GM12878 (cell line): ENCODE measurements at regions not wholly inside any gene's neighbourhood (a gene's known extent, or its start where the extent isn't known, plus 50 kb on each side); places are given as distances from the start of the nearest gene placed in this dataset.

ENCODE experiments used
- ATAC-seq: fragments of 200-7000 bp; cut with Tn5 transposase; 3 replicates; pipeline ENCODE4 v1.9.1; 2020; ENCODE audit warnings: mild to moderate bottlenecking, moderate library complexity
- BruUV-seq: library from RNA; stranded (reverse); fragments of 400-500 nt; replicated peaks from 2 replicates; lab custom pipeline; 2021; lab: Mats Ljungman, UMichigan
- CTCF ChIA-PET: fragments of 300-600 bp; sonication (Branson Sonifier 250); formaldehyde crosslinking; extraction: SDS; loops from one replicate; lab custom pipeline; 2021; ENCODE audit warnings: inconsistent platforms; lab: Yijun Ruan, JAX
- POLR2A ChIA-PET: fragments of 350-600 bp; formaldehyde crosslinking; extraction: SDS; loops from one replicate; lab custom pipeline; 2021; ENCODE audit warnings: inconsistent platforms; lab: Charles Lee
- RAD21 ChIA-PET: fragments of 300-600 bp; sonication (Branson Sonifier 250); formaldehyde crosslinking; loops from one replicate; lab custom pipeline; 2023; ENCODE audit warnings: antibody characterized with exemption; ENCODE audit not compliant: unreplicated experiment; lab: Charles Lee
- SMC1A ChIA-PET: fragments of 300-600 bp; sonication (Branson Sonifier 250); formaldehyde crosslinking; loops from one replicate; lab custom pipeline; 2023; ENCODE audit not compliant: unreplicated experiment, uncharacterized antibody; lab: Charles Lee
- DNase-seq: peaks from one replicate; pipeline ENCODE4 v3.0.0-alpha.2; 2011; ENCODE audit warnings: low read depth, low spot score
- FAIRE-seq: peaks from 3 replicates; lab custom pipeline; 2011; peaks lifted over from hg19 to GRCh38; lab: Jason Lieb, UNC
- H2AFZ ChIP-seq: 2 replicates; pipeline ENCODE4 v1.6.0; 2011; ENCODE audit warnings: low read depth, low read length, control low read depth; ENCODE audit not compliant: control insufficient read depth
- H3K27ac ChIP-seq: 2 replicates; pipeline ENCODE4 v1.5.1; 2011; ENCODE audit warnings: control low read depth; ENCODE audit not compliant: control insufficient read depth, insufficient read depth
- H3K27me3 ChIP-seq, 2 experiments: replicated peaks in 1 of 2; 2 replicates each; pipeline versions ENCODE4 v1.6.0 to v1.6.1; 2011; ENCODE audit warnings: low read length in 1 of 2; ENCODE audit not compliant: control insufficient read depth in 2 of 2, insufficient read depth in 2 of 2
- H3K36me3 ChIP-seq, 2 experiments: 2 replicates each; pipeline ENCODE4 v1.5.1; 2011; ENCODE audit warnings: low read length in 1 of 2; ENCODE audit not compliant: control insufficient read depth in 2 of 2, insufficient read depth in 2 of 2
- H3K4me1 ChIP-seq: 2 replicates; pipeline ENCODE4 v1.6.1; 2011; ENCODE audit warnings: mild to moderate bottlenecking, low read length, moderate library complexity, mixed read lengths; ENCODE audit not compliant: control insufficient read depth, insufficient read depth
- H3K4me2 ChIP-seq: 2 replicates; pipeline ENCODE4 v1.6.0; 2011; ENCODE audit warnings: control low read depth; ENCODE audit not compliant: control insufficient read depth, insufficient read depth
- H3K4me3 ChIP-seq: fragments of 200-600 bp; sonication (generic); 2 replicates; pipeline ENCODE4 v1.5.1; 2016
- H3K79me2 ChIP-seq: 2 replicates; pipeline ENCODE4 v1.6.0; 2011; ENCODE audit warnings: low read length; ENCODE audit not compliant: control insufficient read depth, insufficient read depth
- H3K9ac ChIP-seq: 2 replicates; pipeline ENCODE4 v1.8.0; 2011; ENCODE audit warnings: low read length, control low read depth, mixed read lengths; ENCODE audit not compliant: control insufficient read depth, insufficient read depth
- H3K9me3 ChIP-seq: replicated peaks from 3 replicates; pipeline ENCODE4 v1.5.1; 2011; ENCODE audit warnings: mild to moderate bottlenecking, low read length; ENCODE audit not compliant: control insufficient read depth, insufficient read depth
- H4K20me1 ChIP-seq: 2 replicates; pipeline ENCODE4 v1.6.0; 2011; ENCODE audit not compliant: control insufficient read depth, insufficient read depth
- CBX5 ChIP-seq: sonication (generic); IDR thresholded peaks from 2 replicates; pipeline ENCODE4 v1.6.1; 2016; ENCODE audit warnings: low read depth, moderate library complexity, mild to moderate bottlenecking, inconsistent platforms
- CEBPZ ChIP-seq: fragments of 150-350 bp; IDR thresholded peaks from 2 replicates; pipeline ENCODE4 v1.6.1; 2016; ENCODE audit warnings: low read depth, low read length
- CREM ChIP-seq: IDR thresholded peaks from 2 replicates; pipeline ENCODE4 v1.6.1; 2014; ENCODE audit warnings: antibody characterized with exemption, low read depth
- FOXK2 ChIP-seq: fragments of 450-650 bp; IDR thresholded peaks from 2 replicates; pipeline ENCODE4 v1.6.1; 2017; ENCODE audit warnings: mild to moderate bottlenecking, moderate library complexity
- MTA2 ChIP-seq: fragments of 450-650 bp; IDR thresholded peaks from 2 replicates; pipeline ENCODE4 v1.6.1; 2016; ENCODE audit warnings: low read depth, mild to moderate bottlenecking, moderate library complexity
- SIX5 ChIP-seq: IDR thresholded peaks from 2 replicates; pipeline ENCODE4 v1.6.1; 2011; ENCODE audit warnings: mild to moderate bottlenecking, low read depth, low read length, moderate library complexity; ENCODE audit not compliant: severe bottlenecking
- SMARCA5 ChIP-seq: fragments of 450-650 bp; IDR thresholded peaks from 2 replicates; pipeline ENCODE4 v1.6.1; 2017; ENCODE audit warnings: mild to moderate bottlenecking
- SUZ12 ChIP-seq: fragments of 200-600 bp; sonication (generic); IDR thresholded peaks from one replicate; pipeline ENCODE4 v1.6.1; 2018; ENCODE audit warnings: antibody characterized with exemption, mild to moderate bottlenecking; ENCODE audit not compliant: unreplicated experiment
- TARDBP ChIP-seq: IDR thresholded peaks from 2 replicates; pipeline ENCODE4 v1.6.1; 2016; ENCODE audit warnings: borderline replicate concordance
- ZBTB4 ChIP-seq: fragments of 450-650 bp; formaldehyde crosslinking; IDR thresholded peaks from 2 replicates; pipeline ENCODE4 v1.4.0; 2022; ENCODE audit warnings: mild to moderate bottlenecking, moderate library complexity
- WGBS: methylation state at CpG from one replicate; pipeline ENCODE4 v1.1.6; 2016; ENCODE audit warnings: low lambda C conversion rate; ENCODE audit not compliant: insufficient replicate concordance, insufficient coverage; ENCODE audit errors: missing lambda C conversion rate; 5-methylcytosine and 5-hydroxymethylcytosine counted together
- in situ Hi-C: fragments of 300-500 bp; cut with MboI; formaldehyde crosslinking; loops from 9 replicates; pipeline ENCODE4 v1.14.3; 2018; ENCODE audit warnings: mixed read lengths
- intact Hi-C: fragments of 100-400 bp; cut with micrococcal nuclease; formaldehyde crosslinking; loops from one replicate; pipeline ENCODE4 v1.14.2; 2022; ENCODE audit not compliant: unreplicated experiment

GRCh38 chr21:41656946-41657525, 109.8 kb downstream of the RIPK4 start:
- Histone ChIP-seq H3K9ac (no peak overlapping the region), H3K27ac (no peak overlapping the region), H3K79me2 (no peaks in the 10 kb centered on the region), H3K27me3 (peaks cover 0 to 2% of the 10 kb centered on the region in 2 experiments; a peak in 2 of 4 replicates), H3K4me3 (no peak overlapping the region), H3K36me3 (no peaks in the 10 kb centered on the region), H3K4me2 (no peak overlapping the region), H3K4me1 (no peaks in the 10 kb centered on the region), H4K20me1 (no peaks in the 10 kb centered on the region), H2AFZ (no peak overlapping the region), H3K9me3 (no peaks in the 10 kb centered on the region)
- no peak for TF ChIP-seq TARDBP
- TF ChIP-seq FOXK2 = no peak
- no peak for TF ChIP-seq CREM
- no peak for TF ChIP-seq SUZ12
- TF ChIP-seq MTA2 = no peak
- TF ChIP-seq ZBTB4 = no peak
- no peak for TF ChIP-seq CEBPZ
- no peak for TF ChIP-seq SMARCA5
- TF ChIP-seq CBX5 = no peak
- TF ChIP-seq SIX5 = no peak
- FAIRE-seq (no peak), DNase-seq (no peak), ATAC-seq (no peak)
- CTCF ChIA-PET = no interaction called here
- in situ Hi-C loops = no loop called here
- intact Hi-C loops = no loop called here
- RAD21 ChIA-PET = interaction anchor here (1.5 kb wide), 1 partner anchor 14 kb away, joined by 3 read pairs; no protein-coding TSS in a partner anchor
- 49% methylated on average over 6 of the region's 6 CpGs for WGBS
- no TSS peak for BruUV-seq
- POLR2A ChIA-PET = interaction anchor here (1.1 kb wide), 1 partner anchor 15 kb away, joined by 3 read pairs; no protein-coding TSS in a partner anchor
- SMC1A ChIA-PET = interaction anchor here (1.5 kb wide), 1 partner anchor 34 kb away, joined by 3 read pairs; no protein-coding TSS in a partner anchor
